D721Med (cell line): ENCODE measurements at regions not wholly inside any gene's neighbourhood (a gene's known extent, or its start where the extent isn't known, plus 50 kb on each side); places are given as distances from the start of the nearest gene placed in this dataset.

ENCODE experiments used
- DNase-seq: peaks from one replicate; pipeline ENCODE4 v3.0.0; 2011; ENCODE audit warnings: low spot score; ENCODE audit not compliant: insufficient read length
- FAIRE-seq: peaks from 2 replicates; lab custom pipeline; 2011; peaks lifted over from hg19 to GRCh38; lab: Jason Lieb, UNC
- CTCF ChIP-seq: IDR thresholded peaks from 2 replicates; pipeline ENCODE4 v1.5.1; 2012; ENCODE audit warnings: mild to moderate bottlenecking, control low read depth; ENCODE audit not compliant: insufficient read depth; ENCODE audit errors: missing control alignments

GRCh38 chr2:129642526-129643043 is 336.9 kb upstream of the RAB6C start:
- FAIRE-seq (no peak), DNase-seq (no peak)
- TF ChIP-seq CTCF = no peak

GRCh38 chr2:129645335-129645734 is 334.1 kb upstream of the RAB6C start:
- FAIRE-seq = no peak
- DNase-seq = no peak
- no peak for TF ChIP-seq CTCF

- no peak for FAIRE-seq
- TF ChIP-seq CTCF = no peak
Measured at GRCh38 chr2:129646107-129646506, 333.4 kb upstream of the RAB6C start.

GRCh38 chr2:129653246-129653645 is 326.2 kb upstream of the RAB6C start:
- no peak for DNase-seq
- no peak for FAIRE-seq
- no peak for TF ChIP-seq CTCF

More at GRCh38 chr2:129646107-129646506, 333.4 kb upstream of the RAB6C start:
- no peak for DNase-seq

GRCh38 chr2:129654331-129654730 is 325.1 kb upstream of the RAB6C start:
- FAIRE-seq = no peak
- TF ChIP-seq CTCF = no peak
- DNase-seq = no peak

GRCh38 chr2:129656081-129656598 is 323.3 kb upstream of the RAB6C start:
- FAIRE-seq (no peak), DNase-seq (no peak)
- TF ChIP-seq CTCF = no peak

GRCh38 chr2:129658430-129658829 is 321.0 kb upstream of the RAB6C start:
- no peak for DNase-seq
- no peak for FAIRE-seq
- no peak for TF ChIP-seq CTCF
